ENCODE measurements at regions not wholly inside any gene's neighbourhood (a gene's known extent, or its start where the extent isn't known, plus 50 kb on each side); places are given as distances from the start of the nearest gene placed in this dataset.

DNA sequence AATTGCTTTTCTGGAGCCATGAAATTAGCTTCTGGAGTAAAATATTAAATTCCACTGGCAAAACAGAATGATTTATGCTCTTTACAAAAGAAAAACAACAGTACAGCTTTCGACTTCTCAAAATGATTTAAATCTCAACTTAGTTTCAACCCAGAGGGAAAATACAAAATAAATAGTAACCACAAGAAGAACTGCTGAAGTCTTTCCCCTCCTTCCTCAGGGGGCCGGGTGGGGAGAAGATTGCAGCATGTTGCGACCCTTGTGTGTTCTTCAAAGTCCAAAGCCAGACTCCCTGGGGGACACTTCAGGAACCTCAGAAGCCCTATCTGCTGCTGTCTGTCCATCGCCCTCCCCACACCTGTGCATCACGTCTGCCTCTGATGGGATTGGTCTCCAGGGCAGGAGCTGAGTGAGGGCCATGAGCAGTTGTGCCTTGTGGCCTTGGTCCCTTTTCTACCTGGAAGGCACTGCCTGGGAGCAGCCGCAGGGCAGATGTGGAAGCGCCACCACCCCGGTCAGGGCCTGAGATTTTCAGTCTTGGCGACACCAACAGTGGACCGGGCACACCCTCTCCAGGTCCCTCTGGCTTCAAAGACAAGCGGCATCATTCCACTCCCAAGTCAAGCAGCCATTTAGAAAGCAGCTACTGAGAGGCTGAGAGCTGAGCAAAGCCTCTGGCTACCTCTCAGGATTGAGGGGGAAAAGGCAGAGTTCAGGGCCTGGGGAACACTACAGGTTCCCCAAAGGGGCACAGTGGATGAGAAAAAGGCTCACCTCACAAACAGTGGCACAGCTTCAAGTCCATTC, 210.1 kb upstream of the RAB6C start:
- no peak overlapping the region for H3K4me3 ChIP-seq (ENCODE audit: low read depth, low read length)

DNA sequence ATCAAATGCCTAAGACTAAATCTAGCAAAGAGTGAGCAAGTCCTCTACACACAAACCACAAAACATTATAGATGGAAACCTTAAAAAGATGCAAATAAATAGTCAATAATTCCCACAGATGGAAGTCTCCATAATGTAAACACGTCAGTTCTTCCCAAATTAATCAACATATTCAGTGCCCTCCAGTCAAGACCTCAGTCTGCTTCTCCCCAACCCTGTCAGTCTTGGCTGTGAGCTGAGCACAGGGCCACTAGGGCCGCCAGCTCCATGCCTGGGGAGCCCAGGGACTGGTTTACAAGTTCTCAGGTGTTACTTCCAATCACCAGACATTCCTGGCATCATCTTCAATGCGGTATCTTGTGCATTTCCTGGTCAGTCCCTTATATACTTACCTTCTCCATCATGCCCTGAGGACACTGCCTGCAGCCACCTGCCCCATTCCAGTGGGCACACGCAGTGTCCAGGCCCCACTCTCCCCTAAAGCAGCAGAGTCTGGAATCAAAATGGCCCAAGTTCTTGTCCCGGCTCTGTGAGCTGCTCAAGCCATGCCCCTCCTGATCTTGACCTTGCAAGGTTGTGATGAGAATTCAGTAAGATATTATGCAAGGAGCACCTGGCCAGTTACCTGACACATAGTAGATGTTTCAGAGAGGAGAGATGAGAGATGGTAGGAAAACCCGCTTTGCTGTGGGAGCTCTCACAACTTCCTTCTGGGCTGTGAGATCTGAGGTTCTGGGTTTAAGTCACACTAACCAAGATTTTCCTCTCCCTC, 207.9 kb upstream of the RAB6C start:
- no peak overlapping the region for H3K4me3 ChIP-seq (ENCODE audit: low read depth, low read length)

DNA sequence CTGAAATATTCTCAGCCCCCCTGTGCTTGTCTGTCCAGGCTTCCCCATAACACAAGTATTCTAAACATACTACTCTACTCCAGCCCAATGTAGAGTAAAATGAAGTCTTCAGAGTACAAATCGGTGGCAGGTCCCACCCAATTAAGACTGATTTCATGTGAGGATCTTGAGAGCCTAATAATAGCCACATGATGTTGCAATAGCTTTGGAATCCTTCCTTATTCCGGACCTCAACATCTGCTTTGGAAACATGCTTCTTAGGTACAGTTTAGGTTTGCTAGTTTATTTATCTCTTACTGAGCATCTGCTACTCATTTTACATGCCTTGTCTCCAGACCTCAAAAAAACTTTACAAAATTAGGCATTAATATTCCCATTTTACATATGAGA, 207.3 kb upstream of the RAB6C start:
- no peak overlapping the region for H3K4me3 ChIP-seq (ENCODE audit: low read depth, low read length)

DNA sequence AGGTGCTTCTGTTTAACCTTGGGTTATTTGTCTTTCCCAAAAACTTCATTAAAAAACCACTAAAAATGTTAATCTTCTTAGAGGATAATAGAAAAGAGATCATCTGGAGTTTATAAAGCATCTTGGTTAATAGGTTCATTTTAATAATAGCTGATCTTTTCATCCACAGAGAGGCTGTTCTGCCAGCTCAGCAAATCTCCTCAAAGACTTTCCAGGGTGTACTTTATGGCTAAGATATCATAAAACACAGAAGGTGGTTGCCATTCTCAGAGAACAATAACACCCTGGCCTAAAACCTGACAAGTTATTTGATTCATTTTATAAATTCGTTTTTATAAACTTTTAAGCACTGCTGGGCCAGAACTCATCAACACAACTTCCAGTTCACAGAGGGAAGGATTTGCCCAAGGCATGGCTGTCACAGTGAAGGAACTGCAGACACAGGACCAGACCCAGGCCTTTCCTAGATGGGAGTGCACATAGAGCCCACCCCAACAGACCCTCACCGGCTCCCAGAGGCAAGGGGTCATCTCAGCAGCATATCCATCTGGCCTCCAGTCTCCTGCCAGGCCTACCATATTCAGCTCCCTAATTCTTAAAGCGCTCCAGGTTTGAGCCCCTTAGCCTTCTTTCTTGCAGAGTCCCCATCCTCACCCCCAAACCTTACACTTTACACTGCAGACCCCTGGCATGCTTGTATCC, 203.4 kb upstream of the RAB6C start:
- H3K4me3 ChIP-seq (ENCODE audit: low read depth, low read length): no peak overlapping the region

DNA sequence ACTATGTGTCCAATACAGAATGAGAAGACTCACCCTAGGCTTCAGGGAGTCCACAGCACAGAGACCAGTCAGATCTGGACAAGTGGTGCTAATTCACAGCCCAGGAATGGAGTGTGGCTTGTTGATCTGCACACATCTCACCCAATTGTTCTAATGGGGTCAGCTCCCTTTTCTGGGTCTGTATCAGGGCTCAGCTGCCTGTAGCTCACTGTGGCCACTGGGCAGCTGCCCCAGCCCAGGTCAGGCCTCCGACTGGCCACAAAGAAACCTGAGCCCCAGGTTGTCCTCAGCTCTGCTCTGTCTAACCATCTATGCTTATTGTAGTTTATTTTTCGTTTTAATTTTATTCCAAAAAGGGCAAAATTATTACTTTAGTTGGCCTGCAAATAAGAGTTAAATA, 202.3 kb upstream of the RAB6C start:
- H3K4me3 ChIP-seq (ENCODE audit: low read depth, low read length): no peak overlapping the region

DNA sequence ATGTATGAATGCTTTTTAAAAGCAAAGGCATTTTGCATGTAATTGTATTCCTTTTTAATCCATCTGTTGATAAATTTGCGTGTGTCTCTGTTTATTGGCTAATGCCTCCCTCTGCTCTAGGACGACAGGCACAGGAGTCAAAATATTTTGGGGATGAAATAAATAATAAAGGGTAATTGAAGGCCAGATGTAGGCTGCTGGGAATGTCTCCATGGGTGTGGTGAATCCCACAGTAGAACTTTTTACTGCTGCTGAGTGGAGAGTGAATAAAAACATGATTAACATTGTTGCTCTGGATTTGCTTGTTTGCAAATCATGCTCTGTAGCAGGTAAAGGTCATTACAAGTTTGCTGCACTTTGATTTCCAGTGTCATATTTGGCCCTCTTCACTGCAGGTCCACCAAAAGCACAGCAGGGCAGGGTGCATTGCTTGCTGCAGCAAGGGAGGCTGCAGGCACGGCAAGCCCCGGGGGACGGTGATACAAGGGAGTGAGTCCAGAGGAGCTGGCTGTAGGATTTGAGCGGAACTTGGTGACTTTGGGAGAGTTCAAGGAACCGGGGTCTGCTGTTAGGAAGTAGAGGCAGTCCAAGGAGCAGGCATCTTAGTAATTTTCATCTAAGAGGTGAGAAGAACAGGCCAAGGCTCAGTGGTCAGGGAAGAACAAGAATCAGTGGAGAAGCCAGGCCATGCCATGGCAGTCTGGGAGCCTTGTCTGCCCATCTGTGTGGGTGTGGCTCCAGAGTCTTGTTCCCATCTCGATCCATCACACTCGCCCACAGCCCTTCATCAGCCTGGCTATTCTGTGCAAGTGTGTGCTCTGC, 201.5 kb upstream of the RAB6C start:
- H3K4me3 ChIP-seq (ENCODE audit: low read depth, low read length): no peak overlapping the region

DNA sequence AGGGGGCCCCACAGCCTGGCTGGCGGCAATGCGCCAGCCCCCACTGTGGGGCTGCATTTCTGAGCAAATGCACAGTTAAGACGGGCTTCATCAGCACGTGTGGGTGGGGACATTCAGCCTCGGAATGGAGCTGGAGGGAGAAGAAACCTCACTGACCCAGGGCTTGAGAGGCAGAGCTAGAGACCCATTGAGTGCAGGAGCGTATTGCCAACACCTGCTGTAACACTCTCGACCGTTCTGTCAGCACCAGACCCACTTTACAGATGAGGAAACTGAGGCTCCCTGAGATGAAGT, 200.9 kb upstream of the RAB6C start:
- no peak overlapping the region for H3K4me3 ChIP-seq (ENCODE audit: low read depth, low read length)

DNA sequence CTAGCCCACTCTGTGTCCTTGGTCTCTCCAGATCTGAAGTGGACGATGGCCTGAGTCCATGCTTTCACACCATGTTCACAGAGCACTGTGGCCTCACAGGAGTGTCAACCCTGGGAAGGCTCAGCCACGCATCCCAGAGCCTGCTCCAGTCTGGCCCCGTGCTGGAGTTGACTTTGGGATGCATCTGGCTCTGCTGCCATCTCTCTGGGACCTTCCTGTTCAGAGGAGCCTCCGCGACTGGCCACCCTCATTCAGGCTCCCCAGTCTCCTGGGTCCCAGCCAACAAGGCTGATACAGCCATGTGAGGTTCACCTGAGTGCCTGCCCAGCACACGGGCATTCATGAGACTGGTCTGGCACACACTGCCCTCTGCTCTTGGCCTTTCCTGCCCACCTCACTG, 199.7 kb upstream of the RAB6C start:
- no peak overlapping the region for H3K4me3 ChIP-seq (ENCODE audit: low read depth, low read length)

DNA sequence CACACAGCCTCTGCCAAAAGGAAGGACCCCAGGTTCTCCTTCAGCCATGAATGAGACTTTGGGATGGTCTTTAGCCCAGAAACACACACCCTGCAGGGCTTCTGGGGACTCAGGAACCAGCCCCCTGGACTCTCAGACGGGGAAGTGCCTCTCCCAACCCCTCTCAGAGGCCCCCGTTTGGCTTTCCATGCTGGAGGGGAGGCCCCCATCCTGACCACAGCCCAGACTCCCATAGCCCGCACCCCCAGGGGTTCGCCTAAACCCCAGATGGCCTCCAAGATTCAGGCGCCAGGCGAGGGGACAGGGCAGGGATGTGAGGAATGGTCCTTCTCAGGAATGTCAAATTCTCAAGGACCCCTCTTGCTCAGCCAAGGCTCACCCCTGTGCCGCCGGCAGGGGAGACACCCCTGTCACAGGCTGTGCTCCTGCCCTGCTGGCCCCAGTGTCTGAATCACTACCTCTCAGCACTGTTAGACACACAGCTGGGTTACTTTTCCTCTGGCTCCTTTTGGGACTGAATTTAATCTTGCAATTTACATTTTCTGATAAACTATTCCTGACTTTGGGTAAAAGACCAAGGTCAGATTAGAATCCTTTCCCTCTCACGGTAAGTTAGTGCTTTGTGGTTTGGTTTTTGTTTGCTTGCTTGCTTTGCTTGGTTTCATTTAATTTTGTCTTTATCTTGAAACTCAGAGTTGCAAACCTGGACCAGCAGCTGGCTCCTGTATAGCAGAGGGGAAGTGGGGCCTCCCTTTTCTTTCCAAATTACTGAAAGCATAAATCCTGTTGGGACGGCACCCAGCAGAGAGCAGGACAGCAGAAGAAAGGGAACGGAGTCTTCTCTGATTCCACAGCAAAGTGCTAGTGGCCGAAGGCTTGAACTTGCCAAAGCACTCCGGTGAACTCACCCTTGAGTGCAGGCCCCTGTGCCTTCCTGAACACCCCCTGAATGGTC, 198.9 kb upstream of the RAB6C start:
- no peak overlapping the region for H3K4me3 ChIP-seq (ENCODE audit: low read depth, low read length)

DNA sequence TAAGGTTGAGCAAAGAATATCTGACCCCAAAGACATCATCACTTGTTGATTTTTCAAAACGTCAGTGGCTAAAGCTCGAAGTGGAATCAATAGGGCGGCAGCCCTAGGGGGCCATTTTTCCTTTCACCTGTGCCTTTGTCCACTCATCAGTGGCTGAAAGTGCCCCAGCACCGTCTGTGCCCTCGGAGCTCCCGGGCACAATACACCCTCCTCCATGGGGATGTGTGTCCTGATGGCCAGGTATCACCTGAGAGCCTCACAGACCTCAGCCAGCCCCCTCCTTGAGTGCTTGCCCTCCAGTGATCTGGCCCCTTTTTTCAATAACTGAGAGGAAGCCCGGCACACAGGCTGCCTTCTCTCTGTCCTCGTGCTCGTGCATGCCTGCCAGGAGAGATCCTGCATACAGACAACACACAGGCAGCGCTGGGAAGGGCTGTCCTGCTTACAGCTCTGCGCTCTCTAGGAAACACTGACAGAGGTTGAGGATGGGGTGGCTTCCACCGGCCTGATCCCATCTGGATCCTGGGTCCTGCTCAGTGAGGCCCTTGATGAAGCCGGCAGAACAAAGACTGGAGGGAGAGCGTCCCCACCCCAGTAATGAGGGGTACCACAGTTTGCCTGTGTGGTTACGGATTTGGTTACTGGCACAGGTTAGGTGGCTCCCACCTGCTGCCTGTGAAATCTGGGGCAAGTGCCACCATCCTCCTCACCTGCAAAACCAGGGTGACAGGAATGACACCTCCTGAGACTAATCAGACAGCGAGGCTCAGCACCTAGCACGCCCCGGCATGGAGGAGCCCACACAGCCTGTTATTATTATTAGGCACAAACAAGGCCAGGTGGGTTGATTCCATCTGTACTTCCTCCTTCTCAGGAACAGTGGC, 197.5 kb upstream of the RAB6C start:
- H3K4me3 ChIP-seq (ENCODE audit: low read depth, low read length): no peak overlapping the region

DNA sequence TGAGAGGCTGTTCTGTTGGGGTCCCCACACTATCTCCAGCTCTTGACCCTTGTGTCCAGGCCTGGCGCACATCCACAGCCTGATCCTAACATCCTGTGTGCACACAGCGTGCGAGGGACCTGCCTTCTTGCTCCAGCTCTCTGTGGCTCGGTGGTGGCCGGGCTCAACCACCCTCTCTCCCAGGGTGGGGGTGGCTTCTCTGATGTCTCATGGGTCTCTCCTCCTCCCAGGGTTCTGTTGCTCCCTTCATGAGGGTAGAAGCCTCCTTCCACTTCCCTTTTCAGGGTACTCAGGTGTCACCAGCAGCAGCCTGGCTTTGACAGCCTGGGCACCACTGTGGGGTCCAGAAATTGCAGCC, 196.9 kb upstream of the RAB6C start:
- H3K4me3 ChIP-seq (ENCODE audit: low read depth, low read length): no peak overlapping the region

DNA sequence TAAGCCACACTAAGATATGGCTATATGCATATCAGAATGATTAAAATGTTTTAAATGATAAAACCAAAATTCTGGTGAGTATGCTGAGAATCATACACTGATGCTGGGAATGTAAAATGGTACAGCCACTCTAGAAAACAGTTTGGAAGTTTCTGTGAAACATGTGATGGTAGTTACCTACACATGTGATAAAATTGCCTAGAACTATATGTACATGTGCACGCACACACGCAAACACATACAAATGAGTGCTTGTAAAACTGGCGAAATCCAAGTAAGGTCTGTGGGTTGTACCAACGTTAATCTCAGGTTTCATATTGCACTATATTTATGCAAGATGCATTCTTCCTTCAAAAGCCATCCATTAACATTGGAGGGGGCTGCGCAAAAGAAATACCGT, 195.0 kb upstream of the RAB6C start:
- no peak overlapping the region for H3K4me3 ChIP-seq (ENCODE audit: low read depth, low read length)

DNA sequence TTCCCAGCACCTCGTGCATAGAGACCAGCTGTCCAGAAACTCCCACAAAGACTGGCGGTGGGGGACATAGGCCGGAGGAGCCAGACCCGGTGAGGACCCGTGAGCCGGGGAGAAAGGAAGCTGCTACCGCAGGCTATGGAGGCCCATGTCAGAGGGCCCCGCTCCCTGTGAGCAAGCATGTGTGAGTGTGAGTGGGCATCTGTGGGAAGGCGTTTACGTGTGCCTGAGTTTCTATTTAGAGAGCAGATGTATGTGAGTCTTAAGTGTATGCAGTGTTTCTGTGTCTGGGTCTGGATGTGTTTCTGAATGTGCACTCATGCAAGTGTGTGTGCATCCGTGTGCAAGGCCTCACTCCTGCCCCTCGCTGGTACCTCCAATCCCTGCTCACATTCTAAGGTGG, 187.8 kb upstream of the RAB6C start:
- no peak overlapping the region for H3K4me3 ChIP-seq (ENCODE audit: low read depth, low read length)

DNA sequence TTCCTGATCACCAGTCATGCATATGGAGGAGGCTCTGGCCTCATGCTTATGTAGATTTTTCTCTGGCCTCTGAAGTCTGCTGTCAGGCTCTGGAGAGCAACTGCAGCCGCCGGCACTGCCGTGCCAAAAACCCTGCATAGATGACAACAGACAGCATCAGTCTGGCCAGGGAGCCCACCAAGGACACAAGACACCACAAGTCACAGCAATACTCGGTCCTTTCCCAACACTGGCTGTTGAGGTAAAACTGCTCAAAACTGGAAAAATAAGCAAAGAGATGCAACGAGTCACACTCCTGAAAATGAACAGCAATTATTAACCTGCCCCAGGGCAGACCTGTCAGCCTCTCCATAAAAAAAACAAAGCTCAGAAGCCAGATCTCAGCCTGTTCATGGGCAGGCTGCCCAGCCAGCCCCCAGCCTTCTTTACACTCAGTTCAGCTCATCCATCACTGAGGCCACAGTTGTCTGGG, 186.0 kb upstream of the RAB6C start:
- H3K4me3 ChIP-seq (ENCODE audit: low read depth, low read length): no peak overlapping the region

DNA sequence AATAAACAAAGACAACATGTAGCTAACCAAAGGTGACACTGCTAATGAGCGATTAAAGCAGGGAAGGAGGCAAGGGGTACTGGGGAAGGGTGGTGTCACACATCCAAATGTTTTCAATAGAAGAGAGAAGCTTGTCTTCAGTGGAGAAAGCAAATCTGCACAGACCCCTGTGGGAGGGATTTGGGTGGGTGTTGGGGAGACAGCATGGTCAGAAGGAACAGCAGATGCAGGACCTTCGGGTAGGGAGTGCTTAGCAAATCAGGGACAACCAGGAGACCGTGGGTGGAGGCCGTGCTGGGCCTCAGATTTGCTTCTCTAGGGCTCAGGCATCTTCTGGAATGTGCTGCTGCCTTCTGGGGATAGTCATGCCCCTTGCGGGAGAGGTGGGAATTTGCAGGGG, 185.3 kb upstream of the RAB6C start:
- no peak overlapping the region for H3K4me3 ChIP-seq (ENCODE audit: low read depth, low read length)

DNA sequence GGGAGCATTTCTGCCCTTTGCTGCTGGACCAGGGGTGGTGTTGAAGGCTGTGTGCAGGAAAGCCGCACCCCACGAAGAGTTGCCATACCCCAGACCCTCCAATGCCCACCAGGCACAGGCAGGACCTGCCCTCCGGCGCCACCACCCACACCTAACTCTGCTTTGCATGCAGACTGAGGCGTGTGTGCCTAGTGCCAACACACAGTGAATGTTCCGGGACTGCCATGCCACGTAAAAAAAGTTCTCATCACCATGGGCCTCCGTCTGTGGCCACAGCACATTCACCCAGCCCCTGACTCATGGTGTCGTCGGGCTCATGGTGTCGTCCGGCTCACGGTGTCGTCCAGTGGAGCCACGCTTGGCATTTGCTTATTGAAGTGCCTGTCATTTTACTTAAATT, 184.9 kb upstream of the RAB6C start:
- no peak overlapping the region for H3K4me3 ChIP-seq (ENCODE audit: low read depth, low read length)

DNA sequence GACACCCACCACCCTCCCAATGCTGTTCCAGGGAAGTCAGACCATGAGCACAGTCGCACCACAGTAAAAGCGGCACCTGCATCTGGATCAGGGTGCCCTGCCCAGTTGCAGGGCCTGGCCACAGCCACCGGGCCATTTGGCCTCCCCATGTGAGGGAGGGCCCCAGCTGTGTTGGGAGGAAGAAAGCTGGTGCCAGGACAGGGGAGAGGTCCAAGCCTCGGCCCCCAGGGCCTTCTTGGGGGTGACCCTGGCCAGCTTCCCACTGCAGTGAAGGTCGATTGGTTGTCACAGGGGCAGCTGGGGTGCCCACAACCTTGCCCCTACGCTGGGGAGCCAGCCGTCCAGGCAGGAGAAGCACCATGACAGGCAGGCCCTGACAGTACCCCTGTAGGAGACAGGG, 183.2 kb upstream of the RAB6C start:
- no peak overlapping the region for H3K4me3 ChIP-seq (ENCODE audit: low read depth, low read length)

DNA sequence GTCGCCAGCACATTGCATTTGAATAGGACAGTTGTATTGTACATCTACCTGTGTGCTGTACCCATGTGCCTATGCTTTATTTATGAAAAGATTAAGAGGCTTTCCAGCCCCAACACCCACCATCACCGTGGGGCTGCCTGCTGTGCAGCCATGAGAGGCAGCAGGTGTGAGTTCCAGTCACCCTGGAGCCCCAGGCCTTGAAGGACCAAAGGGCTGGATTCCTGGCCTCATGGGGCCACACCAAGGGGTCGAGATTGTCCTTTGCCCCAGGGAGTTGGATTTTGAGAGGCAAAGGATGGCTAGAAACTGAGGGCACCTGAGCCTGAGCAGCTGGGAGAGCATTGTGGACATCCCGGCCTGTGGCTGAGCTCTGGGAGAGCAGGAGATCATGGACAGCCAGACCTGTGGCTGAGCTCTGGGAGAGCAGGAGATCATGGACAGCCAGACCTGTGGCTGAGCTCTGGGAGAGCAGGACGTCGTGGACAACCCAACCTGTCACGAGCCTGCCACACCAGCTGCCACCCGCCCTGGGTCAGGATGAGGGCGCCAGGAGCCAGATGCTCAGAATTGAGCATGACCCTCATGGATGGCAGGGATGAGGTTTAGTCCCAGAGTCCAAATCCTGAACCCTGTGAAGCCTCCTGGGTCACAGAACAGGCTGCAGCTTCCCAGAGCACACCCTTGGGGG, 182.5 kb upstream of the RAB6C start:
- no peak overlapping the region for H3K4me3 ChIP-seq (ENCODE audit: low read depth, low read length)

Measured in iPS-11a (cell line).